Suppressor macrophage treated with lipopolysaccharide for 1 hour (primary cell): ENCODE measurements at regions not wholly inside any gene's neighbourhood (a gene's known extent, or its start where the extent isn't known, plus 50 kb on each side); places are given as distances from the start of the nearest gene placed in this dataset.

Experiments used
- DNase-seq, 3 donors: peaks; one replicate each; pipeline ENCODE4 v3.0.0-alpha.2; 2020 to 2022

DNA sequence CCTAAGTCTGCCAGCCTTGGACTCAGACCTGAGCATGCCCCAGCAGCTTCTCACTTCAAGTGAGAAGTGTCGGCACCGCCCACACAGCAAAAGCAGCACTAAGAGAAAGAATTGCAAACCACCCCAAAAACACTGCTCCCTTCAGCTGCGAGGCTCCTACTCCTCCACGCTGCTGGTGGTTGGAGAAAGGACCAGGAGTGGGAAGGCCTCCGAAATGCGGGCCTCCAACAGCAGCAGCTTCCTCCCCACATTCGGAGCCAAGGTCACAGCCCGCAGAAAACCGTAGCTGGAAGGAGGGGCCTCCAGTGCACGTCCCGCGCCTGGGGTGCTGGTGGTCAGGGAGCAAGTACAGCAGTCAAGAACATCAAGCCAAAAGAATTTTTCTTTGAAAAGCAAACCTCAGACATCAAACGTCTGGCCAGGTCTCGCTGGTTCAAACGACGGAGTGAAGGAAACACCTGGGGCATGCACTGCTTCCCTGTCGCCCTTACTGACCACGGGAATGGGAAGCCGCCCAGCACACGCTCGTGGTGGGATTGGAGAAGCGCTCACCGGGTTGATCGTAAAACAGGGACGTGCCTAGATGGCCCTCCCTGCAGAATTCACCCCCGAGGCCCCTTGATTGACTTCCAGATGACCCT is 185.6 kb upstream of the CST7 start:
- DNase-seq, result peak; percentile 19 to 46 (median 41)

DNA sequence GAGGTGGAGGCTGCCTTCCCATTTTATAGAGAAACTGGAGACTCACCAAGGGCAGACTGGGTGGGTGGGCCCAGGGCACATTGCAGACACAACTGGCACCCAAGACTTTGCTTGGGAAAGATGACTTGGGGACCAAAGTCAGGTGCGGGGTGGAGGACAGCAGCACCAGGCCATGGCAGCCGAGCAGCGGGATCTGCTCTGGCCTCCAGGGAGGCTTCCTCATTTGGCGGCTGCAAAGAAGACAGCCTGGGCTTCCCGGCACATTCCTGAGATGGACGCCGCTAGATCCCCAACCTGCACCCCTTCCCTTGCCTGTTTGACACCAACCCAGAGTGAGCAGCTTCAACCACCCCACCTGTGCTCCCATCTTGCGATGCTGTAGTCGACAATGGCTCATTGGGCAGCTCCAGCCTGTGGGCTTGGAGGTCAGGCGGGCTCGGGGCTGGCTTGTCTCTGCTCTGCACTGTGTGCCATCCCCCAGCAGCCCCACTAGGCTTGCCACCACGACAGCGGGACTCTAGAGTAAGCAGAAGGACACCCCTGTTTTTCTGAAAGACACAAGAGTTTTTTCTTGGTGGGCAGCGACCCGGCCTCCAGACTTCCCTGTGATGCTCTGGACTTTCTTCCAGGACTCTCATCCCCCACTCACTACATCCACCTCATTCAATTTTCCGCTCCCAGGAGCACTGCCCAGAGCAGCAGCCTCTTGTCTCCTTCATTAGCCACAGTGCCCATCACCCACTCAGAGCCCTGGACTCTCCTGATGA is 184.9 kb upstream of the CST7 start:
- no peak for DNase-seq

DNA sequence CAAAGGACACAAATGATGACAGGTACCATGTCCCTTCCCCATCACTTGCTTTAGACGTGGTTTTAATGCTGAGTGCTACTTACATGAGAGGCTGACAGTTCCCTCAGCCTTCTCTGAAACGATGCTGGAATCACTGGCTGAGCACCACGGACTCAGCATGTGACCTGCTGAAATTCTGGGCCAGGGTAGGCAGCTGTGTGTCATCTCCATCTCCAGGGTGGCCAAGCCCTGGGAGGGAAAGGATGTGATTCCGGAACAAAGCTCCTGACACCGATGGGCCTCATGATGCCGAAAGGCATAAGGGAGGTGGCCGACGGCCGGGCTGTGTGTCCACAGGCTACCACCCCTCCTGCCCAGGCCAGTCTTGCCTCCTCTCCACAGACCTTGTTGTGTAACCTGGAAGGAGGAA is 184.3 kb upstream of the CST7 start:
- DNase-seq, result no peak

DNA sequence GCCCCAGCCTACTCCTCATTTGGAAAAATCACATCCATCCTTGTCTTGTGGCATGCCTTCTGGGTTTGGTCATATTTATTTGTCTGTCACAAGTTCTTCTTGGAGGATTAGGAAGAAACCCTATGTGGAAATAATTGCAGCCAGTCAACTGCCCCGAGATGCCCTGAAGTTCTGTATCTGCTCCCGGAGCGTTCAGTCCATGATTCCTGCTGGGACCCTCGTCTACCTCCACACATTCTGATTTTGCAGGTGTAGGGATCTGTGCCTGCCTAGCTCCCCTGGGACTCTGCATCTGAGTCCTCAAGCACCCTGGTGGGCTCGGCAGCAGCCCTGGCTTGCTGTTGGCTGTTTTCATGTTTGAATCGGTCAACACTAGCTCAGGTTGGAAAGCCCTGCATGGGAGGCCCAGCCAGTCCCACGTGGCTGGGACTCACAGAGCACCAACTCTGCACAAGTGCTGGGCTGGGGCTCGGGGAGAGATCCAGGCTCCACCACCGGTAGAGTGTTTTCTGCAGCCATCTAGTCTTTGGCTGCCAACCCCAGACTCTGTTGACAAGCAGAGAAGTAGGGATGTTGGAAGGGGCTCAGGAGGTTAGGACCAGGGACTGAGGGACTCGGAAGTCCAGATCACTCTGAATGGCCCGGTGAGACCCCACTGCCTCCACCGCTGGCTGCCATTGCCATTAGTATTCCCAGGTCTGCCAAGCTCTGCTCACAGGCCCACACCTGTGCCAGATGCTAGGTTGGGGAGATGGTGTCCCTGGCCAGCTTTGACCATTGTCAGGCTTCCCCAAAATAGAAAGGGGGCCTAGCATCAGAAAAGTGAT is 183.5 kb upstream of the CST7 start:
- no peak for DNase-seq

DNA sequence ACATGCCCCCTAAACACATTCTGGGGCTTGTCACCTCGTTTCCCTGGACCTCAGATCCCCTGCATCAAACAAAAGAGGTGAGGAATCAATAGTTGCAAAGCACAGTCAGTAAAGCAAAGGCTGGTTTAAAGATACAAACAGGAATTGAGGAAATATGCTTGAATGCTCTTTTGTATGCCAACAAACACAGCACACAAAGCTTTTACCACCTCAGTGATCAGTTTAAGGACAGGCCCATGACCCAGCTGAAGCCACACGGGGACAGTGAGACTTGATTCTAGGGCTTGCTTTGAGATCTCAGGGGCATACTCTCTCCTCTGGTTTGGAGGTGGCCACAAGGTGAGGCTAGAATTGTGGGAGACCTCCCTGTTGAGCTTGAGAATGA is 182.9 kb upstream of the CST7 start:
- no peak for DNase-seq

DNA sequence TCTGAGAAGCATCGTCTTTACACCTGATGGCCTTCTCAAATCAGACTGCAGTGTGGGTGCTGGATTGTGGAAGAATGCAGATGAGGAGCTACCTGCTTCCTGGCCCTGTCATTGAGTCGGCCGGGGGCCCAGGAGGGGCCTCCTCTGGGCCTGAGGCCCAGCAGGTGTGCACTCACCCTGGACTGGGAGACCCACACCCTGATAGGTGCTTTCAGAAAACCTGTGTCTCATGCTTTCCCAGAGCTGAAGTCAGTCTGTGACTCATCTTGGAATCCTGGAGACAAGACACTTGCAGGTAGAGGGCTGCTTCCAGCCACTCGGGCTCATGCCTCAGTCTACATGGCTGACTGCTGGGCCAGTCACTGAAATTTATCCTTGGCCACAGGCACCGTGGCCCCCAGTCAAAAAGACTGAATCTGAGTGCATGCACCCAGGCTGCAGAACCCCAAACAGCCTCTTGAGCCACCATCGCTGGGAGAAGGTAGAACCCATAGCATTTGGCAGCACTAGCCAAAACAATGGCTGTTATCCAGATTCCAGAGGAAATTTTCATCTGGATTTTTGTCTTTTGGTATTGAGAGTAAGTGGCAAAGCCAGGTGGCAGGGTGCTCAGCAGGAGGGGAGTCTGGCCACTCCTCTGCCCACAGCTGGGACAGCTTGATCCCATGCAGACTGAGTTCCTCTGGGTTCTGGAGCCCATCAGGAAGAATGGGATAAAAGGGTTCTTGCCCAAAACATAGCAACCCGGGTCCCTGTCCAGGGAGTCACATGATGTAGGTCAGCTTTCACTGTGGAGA is 182.0 kb upstream of the CST7 start:
- DNase-seq, result no peak

DNA sequence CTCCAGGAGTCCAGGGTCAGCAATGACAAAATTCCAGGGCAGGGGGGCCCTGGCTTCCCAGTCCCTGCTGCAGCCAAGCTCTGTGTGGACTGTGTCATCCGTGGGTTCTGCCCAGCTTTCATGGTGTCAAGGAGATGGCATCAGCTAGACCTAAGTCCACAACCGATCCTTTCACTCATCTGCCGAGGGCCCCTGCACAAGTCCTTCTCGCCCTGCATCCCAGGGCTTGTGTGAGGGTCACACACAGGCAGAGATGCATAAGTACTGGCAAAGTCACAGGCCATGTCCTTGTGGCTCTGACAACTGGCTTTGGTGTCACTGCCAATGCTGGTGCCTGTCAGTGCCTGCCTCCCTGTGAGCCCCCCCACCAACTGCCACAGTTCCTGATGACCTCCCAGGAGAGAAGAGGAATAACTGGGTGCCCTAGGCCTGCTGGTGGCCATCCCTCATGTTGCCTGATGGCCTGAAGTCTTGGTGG is 181.4 kb upstream of the CST7 start:
- DNase-seq, result no peak

DNA sequence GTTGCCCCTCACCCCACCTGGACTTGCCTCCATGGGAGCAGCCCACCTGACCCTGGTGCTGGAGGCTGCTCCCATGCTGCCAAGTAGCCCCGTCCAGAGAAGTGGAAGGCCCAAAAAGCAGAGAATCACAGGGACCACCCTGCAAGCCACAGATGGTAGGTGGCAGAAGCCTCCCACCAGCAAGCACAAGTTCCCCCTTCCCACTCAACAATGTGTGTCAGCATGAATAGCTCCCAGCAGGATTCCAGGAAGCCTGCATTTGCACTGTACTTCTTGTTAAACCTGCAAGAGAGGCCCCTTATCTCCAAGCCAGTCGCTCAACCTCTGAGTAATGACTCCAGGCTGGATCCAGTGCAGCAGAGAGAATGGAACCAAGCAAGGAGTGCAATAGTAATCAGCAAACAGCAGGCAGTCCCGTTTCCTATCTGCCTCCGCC is 180.8 kb upstream of the CST7 start:
- peak in 1 of 3 donors; percentile 16 for DNase-seq

DNA sequence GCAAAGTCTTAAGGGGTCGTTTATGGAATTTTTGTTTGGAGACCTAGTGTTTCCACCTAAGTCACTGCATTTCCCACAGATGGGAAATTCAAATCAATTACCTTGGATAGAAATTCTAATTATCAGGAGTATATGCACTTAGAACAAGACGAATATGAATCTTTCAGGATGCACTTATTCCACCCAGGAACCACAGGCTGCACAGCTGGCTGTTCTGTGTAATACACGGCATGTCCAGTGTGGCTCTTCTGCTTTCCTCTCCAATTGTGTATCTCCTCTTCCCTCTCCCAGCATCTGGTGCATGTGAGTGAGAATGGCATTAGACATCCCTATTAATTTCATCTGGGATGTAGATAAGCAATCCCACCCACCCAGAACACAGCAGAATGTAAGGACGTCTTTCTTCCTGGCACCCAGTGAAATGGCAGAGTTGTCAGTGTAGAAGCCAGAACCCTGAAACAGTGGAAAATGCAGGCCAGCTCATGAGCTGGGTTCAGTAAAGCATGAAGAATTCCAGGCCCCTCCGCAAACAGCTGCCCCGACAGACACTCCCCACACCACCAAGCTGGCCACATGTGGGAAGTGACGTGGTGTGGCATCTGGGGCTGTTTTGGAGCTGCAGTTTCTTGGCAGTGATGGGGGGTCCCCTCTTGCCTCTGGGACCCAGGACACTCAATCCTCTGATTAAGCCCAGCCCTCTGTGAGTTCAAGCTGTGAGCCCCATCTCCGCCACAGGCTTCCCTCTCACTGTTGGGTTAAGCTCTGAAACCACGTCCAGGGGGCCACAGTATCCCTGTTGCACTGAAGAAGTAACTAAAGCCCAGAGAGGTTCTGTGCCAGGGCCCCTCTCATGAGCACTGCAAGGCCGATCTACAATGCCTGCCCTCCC is 180.1 kb upstream of the CST7 start:
- DNase-seq, result no peak

DNA sequence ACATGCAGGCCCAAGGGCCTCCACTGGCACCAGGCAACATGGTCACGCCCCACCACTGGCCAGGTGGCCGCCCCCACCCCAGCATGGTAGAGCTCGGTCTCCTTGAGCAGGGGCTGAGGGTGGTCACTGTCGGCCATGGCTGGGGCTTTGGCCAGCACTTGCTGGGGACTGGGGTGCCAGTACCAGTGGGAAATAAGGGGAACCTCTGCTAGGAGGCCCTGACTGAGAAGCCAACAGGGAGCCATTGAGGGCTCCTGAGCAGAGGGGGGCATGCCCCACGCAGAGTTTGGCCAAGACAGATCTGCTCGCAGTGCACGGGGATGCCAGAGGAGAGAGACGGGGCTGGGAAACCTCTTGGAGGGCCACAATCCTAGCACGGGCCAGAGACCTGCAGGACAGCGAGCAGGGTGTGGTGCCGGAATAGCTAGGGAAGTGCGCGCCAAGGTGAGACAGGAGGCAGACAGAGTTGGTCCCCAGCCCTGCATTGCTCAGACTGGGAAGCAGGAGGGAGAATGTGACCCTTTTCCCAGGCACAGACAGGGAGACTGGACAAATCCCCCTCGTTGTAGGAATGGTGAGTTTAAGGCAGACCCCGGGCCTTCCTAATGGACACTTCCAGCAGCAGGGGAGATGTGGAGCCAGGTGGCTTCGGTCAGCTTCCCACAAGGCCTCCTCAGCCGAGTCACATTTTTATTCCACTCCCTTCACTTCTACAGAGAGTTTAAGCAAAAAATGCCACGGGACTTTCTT is 179.0 kb upstream of the CST7 start:
- no peak for DNase-seq

DNA sequence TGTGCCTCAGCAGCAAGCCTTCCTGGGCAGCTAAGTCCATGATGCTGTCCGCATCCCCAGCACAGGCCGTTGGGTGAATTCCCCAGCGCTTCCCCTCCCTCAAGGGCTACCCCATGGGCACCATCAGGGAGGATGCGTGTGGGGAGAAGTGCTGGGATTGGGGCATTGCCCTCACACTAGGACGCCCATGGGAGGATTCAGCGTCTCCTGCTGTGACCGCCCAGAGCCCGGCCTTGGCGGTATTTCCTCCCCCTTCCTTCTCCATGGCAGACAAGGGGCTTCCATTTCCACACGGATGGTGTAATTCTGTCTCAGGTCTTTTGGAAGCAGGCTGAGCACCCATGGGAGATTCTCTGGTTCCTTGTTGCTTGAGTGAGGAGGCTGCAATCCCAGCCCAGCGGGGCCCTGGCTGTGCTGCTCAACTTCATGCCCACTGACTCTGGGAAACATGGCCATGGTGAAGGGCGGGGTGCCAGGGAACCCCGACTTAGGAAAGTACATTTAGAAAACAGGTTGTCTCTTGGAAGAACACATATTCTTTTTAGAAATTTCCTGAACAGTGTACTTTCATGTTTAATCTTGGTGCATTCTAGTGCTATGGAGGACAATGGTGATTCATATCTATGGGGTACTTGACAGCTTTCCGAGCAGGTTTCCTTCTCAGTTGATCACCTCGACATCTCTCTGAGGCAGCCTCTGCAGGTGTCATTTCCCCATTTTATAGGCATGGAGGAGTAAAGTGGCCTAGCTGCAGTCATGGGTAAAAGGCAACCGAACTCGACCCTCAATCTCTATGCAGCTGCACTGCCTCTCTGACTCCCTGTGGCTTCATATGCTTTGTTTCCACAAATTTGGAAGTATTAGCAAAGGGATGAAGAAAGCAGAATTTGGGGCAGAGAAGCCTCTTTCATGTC is 178.2 kb upstream of the CST7 start:
- DNase-seq, result no peak

DNA sequence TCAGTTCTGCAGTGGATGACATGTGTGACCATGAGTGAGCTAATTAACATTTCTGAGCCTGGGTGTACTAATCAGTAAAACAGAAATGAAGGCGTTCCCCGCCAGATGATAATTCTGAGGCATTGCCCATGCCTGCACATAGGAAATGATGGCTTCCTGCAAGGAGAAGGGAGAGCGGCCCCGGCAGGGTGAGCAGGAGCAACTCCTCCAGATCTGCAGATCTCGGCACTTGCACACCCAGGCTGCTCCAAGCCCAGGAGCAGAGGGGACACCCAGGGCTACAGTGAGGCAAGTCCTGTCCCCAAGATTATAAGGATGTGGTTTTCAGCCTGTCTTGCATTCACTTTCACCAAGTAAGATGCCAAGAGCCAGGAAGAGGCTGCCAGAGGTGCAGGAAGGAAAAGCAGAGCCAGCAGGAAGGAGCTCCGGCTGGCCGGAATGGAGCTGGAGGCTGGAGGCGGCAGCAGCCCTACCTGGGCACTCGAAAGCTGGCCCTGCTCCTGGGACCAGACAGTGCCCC is 177.5 kb upstream of the CST7 start:
- no peak for DNase-seq

DNA sequence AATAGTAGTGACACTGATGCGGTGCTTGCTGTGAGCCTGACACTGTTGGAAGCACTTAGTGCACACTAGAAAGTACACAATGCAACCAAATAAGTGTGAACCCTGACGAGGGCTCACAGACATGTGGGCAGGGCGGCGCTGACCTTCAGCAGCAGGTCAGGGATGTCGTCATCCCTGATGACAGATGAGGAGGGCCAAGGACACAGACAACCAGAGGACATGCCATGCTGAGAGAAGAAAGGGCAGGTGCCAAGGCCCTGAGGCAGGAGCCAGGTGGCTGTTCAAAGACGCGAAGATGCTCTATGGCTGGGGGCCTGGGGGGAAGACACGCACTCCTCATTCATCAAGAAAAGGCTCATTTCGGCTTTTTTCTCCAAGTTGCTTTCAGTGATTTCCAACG is 176.4 kb upstream of the CST7 start:
- DNase-seq, result no peak

DNA sequence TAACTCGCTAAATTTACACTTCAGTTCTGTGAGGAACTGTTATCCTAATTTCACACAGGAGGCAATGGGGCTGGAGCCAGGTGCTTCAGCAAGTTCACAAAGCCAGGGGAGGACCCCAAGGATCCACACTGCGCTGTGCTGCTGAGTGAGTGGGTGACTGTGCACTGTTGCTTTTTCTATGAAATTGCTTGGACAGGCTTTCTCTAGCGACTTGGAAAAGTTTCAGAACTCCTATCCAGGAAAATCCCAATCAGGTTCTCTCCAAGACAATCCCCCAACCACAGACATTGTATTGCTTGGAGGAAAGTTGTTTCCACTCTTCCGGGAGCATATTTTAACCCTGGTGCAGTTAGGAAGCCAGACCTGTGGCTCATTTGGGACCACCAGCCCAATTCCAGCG is 175.9 kb upstream of the CST7 start:
- DNase-seq, result no peak

DNA sequence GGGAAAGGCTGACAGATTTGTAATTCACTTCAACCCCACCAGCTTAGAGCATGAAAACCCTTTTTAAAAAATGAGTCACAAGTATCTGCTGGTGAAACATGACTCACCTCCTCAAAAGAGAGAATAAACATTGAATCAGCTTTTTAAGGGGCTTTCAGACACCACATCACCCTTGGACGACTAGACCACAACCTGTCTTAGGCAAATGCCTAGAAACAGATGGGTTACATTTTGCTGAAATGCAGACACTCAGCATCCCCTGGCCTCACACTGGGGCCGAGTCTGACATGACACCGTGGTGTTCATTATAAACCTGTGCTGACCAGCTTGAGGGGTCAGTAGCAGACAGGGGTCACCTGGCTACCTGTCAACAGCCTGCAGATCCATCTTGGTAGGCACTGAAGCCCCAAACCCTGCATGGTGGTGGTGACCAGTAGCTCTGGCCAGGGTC is 175.3 kb upstream of the CST7 start:
- DNase-seq, result peak; percentile 50 to 79 (median 61)

DNA sequence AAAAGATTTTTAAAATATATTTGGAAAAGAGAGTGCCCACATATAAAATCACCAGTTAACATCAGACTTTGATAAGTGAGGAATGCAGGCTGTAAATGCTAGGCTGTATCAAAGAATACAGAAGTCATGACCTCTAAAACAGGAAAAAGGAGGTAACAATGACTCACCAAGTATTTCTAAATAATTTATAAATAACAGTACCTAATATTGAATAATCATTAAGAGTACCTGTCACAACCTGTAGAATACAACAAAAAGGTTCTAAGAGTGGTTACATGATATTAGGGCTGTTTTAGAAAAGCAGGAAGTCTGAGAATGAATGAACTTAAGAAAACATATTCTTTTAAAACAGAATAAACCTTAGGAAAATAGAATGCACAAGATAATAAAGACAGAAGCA is 173.1 kb upstream of the CST7 start:
- no peak for DNase-seq

DNA sequence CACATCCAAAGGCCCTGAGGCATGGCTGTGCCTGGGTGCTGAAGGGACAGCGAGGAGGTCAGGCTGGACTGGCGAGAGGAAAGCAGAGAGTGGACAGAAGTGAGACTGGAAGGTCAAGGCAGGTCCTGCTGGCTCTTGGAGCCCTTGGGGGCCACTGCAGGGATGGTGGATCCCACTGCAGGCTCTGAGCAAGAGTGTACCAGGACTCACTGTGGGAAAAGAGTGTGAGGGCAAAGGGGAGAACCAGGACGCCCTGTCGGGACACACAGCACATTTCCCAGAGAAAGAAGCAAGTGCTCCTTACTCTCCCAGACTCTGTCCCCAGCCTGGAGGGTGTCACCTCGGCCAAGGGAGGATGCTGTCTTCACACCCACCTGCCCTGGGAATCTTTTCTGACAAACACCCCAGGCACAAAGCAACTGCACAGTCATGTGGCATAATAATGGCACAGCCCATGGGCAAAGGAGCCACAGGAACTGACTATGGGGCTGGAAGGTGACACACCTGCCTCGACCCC is 172.3 kb upstream of the CST7 start:
- no peak for DNase-seq

DNA sequence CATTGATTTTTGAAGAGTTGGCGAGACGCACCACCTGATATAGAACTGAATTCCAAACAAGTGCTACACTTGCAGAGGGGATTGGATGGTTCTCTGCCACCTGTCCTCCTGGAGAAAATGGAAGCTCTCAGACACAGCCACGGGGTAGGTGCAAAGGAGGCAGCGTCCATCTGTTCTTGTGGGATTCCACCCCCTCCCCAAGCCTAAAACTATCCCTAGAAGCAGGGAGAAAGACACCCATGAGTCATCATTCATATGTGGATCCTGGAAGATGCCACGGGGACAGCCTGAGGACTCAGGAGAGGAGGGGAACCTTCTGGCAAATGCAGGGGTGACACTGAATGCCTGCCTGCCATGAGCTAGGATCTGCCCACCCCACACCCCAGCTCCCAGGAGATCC is 171.3 kb upstream of the CST7 start:
- no peak for DNase-seq

DNA sequence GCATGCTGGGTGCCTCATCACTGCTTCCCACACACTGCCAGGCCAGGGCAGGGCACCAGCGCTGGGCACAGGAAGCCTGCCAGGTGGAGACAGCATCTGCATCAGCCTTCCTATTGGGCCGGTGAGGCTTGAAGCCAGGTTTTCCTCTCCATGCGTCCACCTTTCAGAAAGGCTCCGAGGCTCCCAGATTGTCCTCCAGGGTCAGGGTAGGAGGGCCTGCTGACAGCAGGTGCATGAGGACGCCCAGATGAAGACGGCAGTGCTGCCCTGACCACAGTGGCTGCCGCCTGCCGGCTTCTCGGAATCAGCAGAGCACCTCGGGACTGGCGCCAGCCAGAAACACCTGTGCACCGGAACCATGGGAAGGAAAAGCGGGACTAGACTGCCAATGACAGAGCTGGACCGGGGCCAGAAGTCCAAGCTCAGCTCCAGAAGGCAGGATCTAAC is 170.5 kb upstream of the CST7 start:
- DNase-seq, result no peak
